Neural cell (in vitro differentiated cells): ENCODE measurements at regions not wholly inside any gene's neighbourhood (a gene's known extent, or its start where the extent isn't known, plus 50 kb on each side); places are given as distances from the start of the nearest gene placed in this dataset.

ENCODE experiments used
- EP300 ChIP-seq: fragments of 450-650 bp; conservative IDR thresholded peaks from 2 replicates; pipeline ENCODE4 v1.6.1; 2014; ENCODE audit warnings: antibody characterized with exemption, mild to moderate bottlenecking, moderate library complexity; ENCODE audit not compliant: poor library complexity, severe bottlenecking
- REST ChIP-seq: IDR thresholded peaks from 2 replicates; pipeline ENCODE4 v1.6.1; 2012; ENCODE audit warnings: borderline replicate concordance

- TF ChIP-seq REST, result no peak
- no peak for TF ChIP-seq EP300
These were observed 234.0 kb downstream of the NR2F2 start for GRCh38 chr15:96564546-96564945.
